H1 (cell line): ENCODE measurements at regions not wholly inside any gene's neighbourhood (a gene's known extent, or its start where the extent isn't known, plus 50 kb on each side); places are given as distances from the start of the nearest gene placed in this dataset.

Experiments
- CTCF ChIA-PET: fragments of 300-600 bp; sonication (Branson Sonifier 250); formaldehyde crosslinking; loops from one replicate; lab custom pipeline; 2021; ENCODE audit not compliant: partially characterized antibody; lab: Charles Lee
- POLR2A ChIA-PET: fragments of 300-600 bp; sonication (Branson Sonifier 250); formaldehyde crosslinking; loops from one replicate; lab custom pipeline; 2021; ENCODE audit warnings: inconsistent platforms; ENCODE audit not compliant: partially characterized antibody; lab: Charles Lee
- DNase-seq, 2 experiments: peaks; one replicate each; pipeline versions ENCODE4 v3.0.0 to v3.0.0-alpha.2; 2010 to 2022; ENCODE audit warnings: low spot score in 2 of 2, low read depth in 1 of 2, mixed read lengths in 1 of 2
- FAIRE-seq: peaks from 2 replicates; lab custom pipeline; 2011; peaks lifted over from hg19 to GRCh38; lab: Jason Lieb, UNC
- H2AFZ ChIP-seq: 2 replicates; pipeline ENCODE4 v1.8.1; 2012; ENCODE audit warnings: low read length, inconsistent platforms
- H2AK5ac ChIP-seq: 2 replicates; pipeline ENCODE4 v1.6.1; 2013; ENCODE audit warnings: low read depth, low read length
- H2BK120ac ChIP-seq: replicated peaks from 2 replicates; pipeline ENCODE3; 2013; ENCODE audit warnings: low read depth, low read length, inconsistent platforms
- H2BK12ac ChIP-seq: 2 replicates; pipeline ENCODE4 v1.6.1; 2013; ENCODE audit warnings: low read depth, low read length
- H2BK15ac ChIP-seq: 2 replicates; pipeline ENCODE4 v1.6.1; 2013; ENCODE audit warnings: low read length
- H2BK20ac ChIP-seq: 2 replicates; pipeline ENCODE4 v1.6.1; 2013; ENCODE audit warnings: low read length
- H2BK5ac ChIP-seq: 2 replicates; pipeline ENCODE4 v1.6.1; 2013; ENCODE audit warnings: low read depth, low read length
- H3K14ac ChIP-seq: 2 replicates; pipeline ENCODE4 v1.6.1; 2013; ENCODE audit warnings: inconsistent platforms; ENCODE audit not compliant: insufficient read length
- H3K18ac ChIP-seq: 2 replicates; pipeline ENCODE4 v1.6.1; 2013; ENCODE audit warnings: low read length; ENCODE audit errors: extremely low read depth
- H3K23ac ChIP-seq: 2 replicates; pipeline ENCODE4 v1.6.1; 2013; ENCODE audit warnings: inconsistent platforms; ENCODE audit not compliant: insufficient read length
- H3K23me2 ChIP-seq: 2 replicates; pipeline ENCODE4 v1.6.1; 2013; ENCODE audit warnings: low read depth, low read length
- H3K27ac ChIP-seq: 2 replicates; pipeline ENCODE4 v1.6.1; 2011; ENCODE audit warnings: low read depth, low read length, inconsistent platforms
- H3K27me3 ChIP-seq, 4 experiments: replicated peaks in 1 of 4; 1 replicate in 1 of 4; 2 replicates in 3 of 4; pipeline versions ENCODE4 v1.6.1 to v1.8.1; 2011 to 2013; ENCODE audit warnings: low read length in 3 of 4, mild to moderate bottlenecking in 3 of 4, inconsistent platforms in 2 of 4, mixed read lengths in 2 of 4, moderate library complexity in 1 of 4; ENCODE audit not compliant: control insufficient read depth in 3 of 4, insufficient read depth in 3 of 4; ENCODE audit errors: extremely low read depth in 1 of 4
- H3K36me3 ChIP-seq, 4 experiments: 2 replicates each; pipeline versions ENCODE4 v1.6.1 to v1.8.1; 2011 to 2013; ENCODE audit warnings: mild to moderate bottlenecking in 4 of 4, low read length in 3 of 4, moderate library complexity in 2 of 4, control low read depth in 1 of 4, inconsistent platforms in 1 of 4; ENCODE audit not compliant: insufficient read depth in 4 of 4, control insufficient read depth in 2 of 4
- H3K4ac ChIP-seq: replicated peaks from 2 replicates; pipeline ENCODE3; 2013; ENCODE audit warnings: low read length, low read depth, mixed read lengths, inconsistent platforms; ENCODE audit not compliant: insufficient read length
- H3K4me1 ChIP-seq, 4 experiments: replicated peaks in 1 of 4; 1 replicate in 1 of 4; 2 replicates in 3 of 4; pipeline versions ENCODE4 v1.6.1 to v1.8.1; 2011 to 2013; ENCODE audit warnings: low read length in 3 of 4, inconsistent platforms in 2 of 4, mixed read lengths in 1 of 4; ENCODE audit not compliant: insufficient read depth in 4 of 4, control insufficient read depth in 3 of 4
- H3K4me2 ChIP-seq, 2 experiments: 2 replicates each; pipeline versions ENCODE4 v1.6.1 to v1.8.1; 2011 to 2013; ENCODE audit warnings: low read depth in 2 of 2, low read length in 2 of 2, control low read depth in 1 of 2, inconsistent platforms in 1 of 2, mild to moderate bottlenecking in 1 of 2; ENCODE audit not compliant: insufficient read depth in 1 of 2
- H3K4me3 ChIP-seq, 4 experiments: fragments of 200-600, 300-600 bp in 1 of 4; sonication (generic), shearing (Covaris generic), sonication (Bioruptor Twin) in 1 of 4; 2 replicates each; pipeline versions ENCODE4 v1.5.1 to v1.8.1; 2011 to 2016; ENCODE audit warnings: low read length in 4 of 4, low read depth in 3 of 4, control low read depth in 2 of 4, inconsistent platforms in 2 of 4, mild to moderate bottlenecking in 2 of 4, mixed read lengths in 1 of 4, moderate library complexity in 1 of 4; ENCODE audit not compliant: insufficient read depth in 2 of 4; ENCODE audit errors: extremely low read depth in 1 of 4
- H3K56ac ChIP-seq: replicated peaks from 2 replicates; pipeline ENCODE3; 2013; ENCODE audit warnings: low read depth, mild to moderate bottlenecking, mixed read lengths, low read length, inconsistent platforms; ENCODE audit not compliant: insufficient read length
- H3K79me1 ChIP-seq: 2 replicates; pipeline ENCODE4 v1.6.1; 2013; ENCODE audit warnings: low read depth, low read length, control low read depth
- H3K79me2 ChIP-seq, 2 experiments: 2 replicates each; pipeline versions ENCODE4 v1.6.1 to v1.8.1; 2012 to 2013; ENCODE audit warnings: low read length in 2 of 2, mild to moderate bottlenecking in 2 of 2, inconsistent platforms in 1 of 2; ENCODE audit not compliant: insufficient read depth in 2 of 2, control insufficient read depth in 1 of 2
- H3K9ac ChIP-seq, 4 experiments: replicated peaks in 1 of 4; 1 replicate in 1 of 4; 2 replicates in 3 of 4; pipeline versions ENCODE4 v1.6.1 to v1.8.1; 2011 to 2013; ENCODE audit warnings: low read depth in 3 of 4, low read length in 3 of 4, control low read depth in 2 of 4, mild to moderate bottlenecking in 2 of 4, moderate library complexity in 2 of 4, inconsistent platforms in 1 of 4; ENCODE audit errors: extremely low read depth in 1 of 4
- H3K9me3 ChIP-seq, 2 experiments: 2 replicates each; pipeline versions ENCODE4 v1.6.1 to v1.8.1; 2012 to 2013; ENCODE audit warnings: mild to moderate bottlenecking in 2 of 2, moderate library complexity in 2 of 2, control low read depth in 1 of 2, inconsistent platforms in 1 of 2, low read depth in 1 of 2, low read length in 1 of 2, mixed read lengths in 1 of 2; ENCODE audit not compliant: insufficient read depth in 2 of 2
- H4K20me1 ChIP-seq, 2 experiments: replicated peaks in 1 of 2; 2 replicates each; pipeline versions ENCODE3 to v1.8.1; 2011 to 2013; ENCODE audit warnings: inconsistent platforms in 2 of 2, low read length in 2 of 2, mild to moderate bottlenecking in 1 of 2; ENCODE audit not compliant: insufficient read depth in 2 of 2, control insufficient read depth in 1 of 2
- H4K5ac ChIP-seq: 2 replicates; pipeline ENCODE4 v1.6.1; 2013; ENCODE audit warnings: low read length, low read depth, mixed read lengths, inconsistent platforms; ENCODE audit not compliant: insufficient read length
- H4K8ac ChIP-seq: 2 replicates; pipeline ENCODE4 v1.8.0; 2013; ENCODE audit warnings: mild to moderate bottlenecking, moderate library complexity, low read length, inconsistent platforms; ENCODE audit not compliant: insufficient read depth; ENCODE audit errors: extremely low read depth
- H4K91ac ChIP-seq: replicated peaks from 2 replicates; pipeline ENCODE3; 2013; ENCODE audit warnings: low read length, mixed read lengths, inconsistent platforms; ENCODE audit not compliant: insufficient read length
- BCL11A ChIP-seq, 2 experiments: IDR thresholded peaks; one replicate each; pipeline ENCODE4 v1.6.1; 2011; ENCODE audit warnings: low read depth in 2 of 2, low read length in 2 of 2, mild to moderate bottlenecking in 2 of 2
- CREB1 ChIP-seq: IDR thresholded peaks from 2 replicates; pipeline ENCODE4 v1.6.1; 2012; ENCODE audit warnings: inconsistent platforms
- CTBP2 ChIP-seq: IDR thresholded peaks from 2 replicates; pipeline ENCODE4 v1.7.0; 2011; ENCODE audit warnings: borderline replicate concordance, mild to moderate bottlenecking, moderate library complexity, mixed read lengths, low read length; ENCODE audit not compliant: insufficient read depth, insufficient read length
- NRF1 ChIP-seq: IDR thresholded peaks from 2 replicates; pipeline ENCODE4 v1.6.1; 2011; ENCODE audit warnings: mild to moderate bottlenecking, low read depth, low read length, improper control_type of control experiment
- WGBS, 2 experiments: shearing (Covaris generic) in 1 of 2; methylation state at CpG; one replicate each; pipeline versions ENCODE4 v1.1.6 to v1.1.7; 2013 to 2015; ENCODE audit warnings: low lambda C conversion rate in 2 of 2, mixed read lengths in 2 of 2, inconsistent platforms in 1 of 2, low coverage in 1 of 2, missing lambda C conversion rate in 1 of 2; ENCODE audit not compliant: insufficient replicate concordance in 2 of 2, insufficient coverage in 1 of 2, insufficient read length in 1 of 2; ENCODE audit errors: extremely low coverage in 1 of 2, missing lambda C conversion rate in 1 of 2; 5-methylcytosine and 5-hydroxymethylcytosine counted together

GRCh38 chr5:117473165-117473564, 898.5 kb upstream of the SEMA6A start:
- peaks cover 0 to 1% (median 0%) of the 10 kb centered on the region in 4 experiments; a peak in 1 of 7 replicates for H3K27me3 ChIP-seq
- no peak overlapping the region for H2AK5ac ChIP-seq
- DNase-seq, result no peak
- H3K79me2 ChIP-seq, result no peaks in the 10 kb centered on the region
- H4K20me1 ChIP-seq, result no peaks in the 10 kb centered on the region
- H3K4me2 ChIP-seq, result no peak overlapping the region
- H3K36me3 ChIP-seq, result no peaks in the 10 kb centered on the region
- no peak overlapping the region for H4K8ac ChIP-seq
- no peak overlapping the region for H3K18ac ChIP-seq
- no peak overlapping the region for H2BK15ac ChIP-seq
- no peak overlapping the region for H2BK120ac ChIP-seq
- H3K23me2 ChIP-seq, result no peaks in the 10 kb centered on the region
- H3K27ac ChIP-seq, result no peak overlapping the region
- H3K14ac ChIP-seq, result no peak overlapping the region
- no peak overlapping the region for H3K4ac ChIP-seq
- no peak overlapping the region for H4K5ac ChIP-seq
- ChIA-PET POLR2A (no interaction called here), CTCF (interaction anchor here (0.6 to 1.3 kb wide), 2 partner anchors 15 to 18 kb away, joined by 3 to 10 read pairs; no protein-coding TSS in a partner anchor)
- H3K4me1 ChIP-seq, result 0 out of 7 replicates have a peak, but pooled peaks cover 0 to 3% (median 0%) of the 10 kb centered on the region in 4 experiments
- no peak overlapping the region for H2AFZ ChIP-seq
- WGBS, 2 experiments, result 76% methylated on average over 4 of the region's 4 CpGs; no CpG with 5 or more reads in 1 of the 2 experiments
- no peak overlapping the region for H2BK20ac ChIP-seq
- H3K23ac ChIP-seq, result no peak overlapping the region
- no peak overlapping the region for H4K91ac ChIP-seq
- H3K9ac ChIP-seq, result no peak overlapping the region
- H3K4me3 ChIP-seq, result no peak overlapping the region
- no peak overlapping the region for H2BK12ac ChIP-seq
- H3K9me3 ChIP-seq, result no peaks in the 10 kb centered on the region
- H2BK5ac ChIP-seq, result no peak overlapping the region
- no peak overlapping the region for H3K56ac ChIP-seq
- FAIRE-seq, result no peak
- no peaks in the 10 kb centered on the region for H3K79me1 ChIP-seq
- TF ChIP-seq CREB1 (no peak), NRF1 (no peak), CTBP2 (no peak), BCL11A (IDR thresholded peaks at IDR 0.05; ENCODE audit: low read depth in 2 of 2, low read length in 2 of 2) (no peak)
